Nephron progenitor cell (in vitro differentiated cells): ENCODE measurements at regions not wholly inside any gene's neighbourhood (a gene's known extent, or its start where the extent isn't known, plus 50 kb on each side); places are given as distances from the start of the nearest gene placed in this dataset.

ENCODE experiments used
- DNase-seq: peaks from one replicate; pipeline ENCODE4 v3.0.0; 2021
- H3K27ac Mint-ChIP-seq: 2 replicates; pipeline ENCODE4 v1.8.0; 2021; ENCODE audit warnings: mild to moderate bottlenecking, moderate library complexity, mixed read lengths
- H3K27me3 Mint-ChIP-seq: 2 replicates; pipeline ENCODE4 v1.8.0; 2021; ENCODE audit warnings: mild to moderate bottlenecking, low read depth, mixed read lengths; ENCODE audit not compliant: poor library complexity
- H3K36me3 Mint-ChIP-seq: 2 replicates; pipeline ENCODE4 v1.8.0; 2021; ENCODE audit warnings: low read depth, mixed read lengths
- H3K4me1 Mint-ChIP-seq: 2 replicates; pipeline ENCODE4 v1.8.0; 2021; ENCODE audit warnings: mixed read lengths
- H3K4me3 Mint-ChIP-seq: 2 replicates; pipeline ENCODE4 v1.8.0; 2021; ENCODE audit warnings: mild to moderate bottlenecking, moderate library complexity, mixed read lengths
- H3K9me3 Mint-ChIP-seq: 2 replicates; pipeline ENCODE4 v1.8.0; 2021; ENCODE audit warnings: mild to moderate bottlenecking, moderate library complexity, mixed read lengths
- TF ChIP-seq, protein P1 (sequence below): fragments of 200-600 bp; sonication (generic); IDR thresholded peaks from 2 replicates; pipeline ENCODE4 v1.5.0; 2021; ENCODE audit warnings: antibody characterized with exemption

DNA sequence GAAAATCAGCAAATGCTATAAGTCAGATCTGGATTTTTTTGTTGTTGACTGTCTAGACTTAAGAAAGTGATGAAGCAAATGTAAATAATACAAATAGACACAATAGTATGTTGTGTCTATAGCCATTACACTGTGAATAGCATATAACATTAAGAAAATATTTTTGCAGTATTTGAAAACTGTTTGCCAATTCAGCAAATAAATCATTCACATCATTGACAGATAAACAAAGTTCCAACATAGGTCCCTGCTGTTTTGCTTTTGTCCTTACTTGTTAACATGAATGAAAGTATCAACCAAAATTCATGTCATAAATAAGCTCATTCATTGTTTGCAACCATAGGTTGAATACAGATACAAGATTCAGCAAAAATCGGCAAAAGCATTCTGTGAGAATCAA, 200.5 kb downstream of the KIF20B start:
- DNase-seq: no peak
- no peak overlapping the region for H3K27ac Mint-ChIP-seq
- no peaks in the 10 kb centered on the region for H3K36me3 Mint-ChIP-seq
- H3K27me3 Mint-ChIP-seq: peaks cover 6% of the 10 kb centered on the region
- TF ChIP-seq, protein P1, sequence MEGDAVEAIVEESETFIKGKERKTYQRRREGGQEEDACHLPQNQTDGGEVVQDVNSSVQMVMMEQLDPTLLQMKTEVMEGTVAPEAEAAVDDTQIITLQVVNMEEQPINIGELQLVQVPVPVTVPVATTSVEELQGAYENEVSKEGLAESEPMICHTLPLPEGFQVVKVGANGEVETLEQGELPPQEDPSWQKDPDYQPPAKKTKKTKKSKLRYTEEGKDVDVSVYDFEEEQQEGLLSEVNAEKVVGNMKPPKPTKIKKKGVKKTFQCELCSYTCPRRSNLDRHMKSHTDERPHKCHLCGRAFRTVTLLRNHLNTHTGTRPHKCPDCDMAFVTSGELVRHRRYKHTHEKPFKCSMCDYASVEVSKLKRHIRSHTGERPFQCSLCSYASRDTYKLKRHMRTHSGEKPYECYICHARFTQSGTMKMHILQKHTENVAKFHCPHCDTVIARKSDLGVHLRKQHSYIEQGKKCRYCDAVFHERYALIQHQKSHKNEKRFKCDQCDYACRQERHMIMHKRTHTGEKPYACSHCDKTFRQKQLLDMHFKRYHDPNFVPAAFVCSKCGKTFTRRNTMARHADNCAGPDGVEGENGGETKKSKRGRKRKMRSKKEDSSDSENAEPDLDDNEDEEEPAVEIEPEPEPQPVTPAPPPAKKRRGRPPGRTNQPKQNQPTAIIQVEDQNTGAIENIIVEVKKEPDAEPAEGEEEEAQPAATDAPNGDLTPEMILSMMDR: no peak
- no peaks in the 10 kb centered on the region for H3K4me1 Mint-ChIP-seq
- no peak overlapping the region for H3K4me3 Mint-ChIP-seq
- peaks cover 2% of the 10 kb centered on the region for H3K9me3 Mint-ChIP-seq

DNA sequence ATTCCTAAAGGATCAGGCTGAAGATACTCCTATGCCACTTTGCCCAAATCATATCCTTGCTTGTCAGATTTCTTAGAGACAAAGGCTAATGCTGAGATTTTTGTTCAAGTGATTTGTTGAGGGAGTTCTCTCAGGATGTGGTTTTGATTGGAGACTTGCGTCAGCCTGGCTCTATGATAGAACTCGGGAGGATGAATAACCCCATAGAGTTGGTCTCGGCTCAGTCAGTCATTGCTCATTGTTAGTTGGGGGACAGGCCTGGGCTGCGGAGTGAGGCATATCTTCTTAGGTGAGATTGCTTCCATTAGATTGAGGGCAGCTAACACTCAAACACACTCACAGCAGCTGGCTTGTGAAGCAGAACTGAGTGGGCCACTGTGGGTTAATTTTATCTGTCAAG, 203.4 kb downstream of the KIF20B start:
- Mint-ChIP-seq H3K36me3 (no peaks in the 10 kb centered on the region), H3K4me3 (no peak overlapping the region), H3K27me3 (peaks cover 7% of the 10 kb centered on the region), H3K4me1 (no peaks in the 10 kb centered on the region), H3K9me3 (peaks cover 4% of the 10 kb centered on the region), H3K27ac (no peak overlapping the region)
- TF ChIP-seq, protein P1: no peak
- no peak for DNase-seq

DNA sequence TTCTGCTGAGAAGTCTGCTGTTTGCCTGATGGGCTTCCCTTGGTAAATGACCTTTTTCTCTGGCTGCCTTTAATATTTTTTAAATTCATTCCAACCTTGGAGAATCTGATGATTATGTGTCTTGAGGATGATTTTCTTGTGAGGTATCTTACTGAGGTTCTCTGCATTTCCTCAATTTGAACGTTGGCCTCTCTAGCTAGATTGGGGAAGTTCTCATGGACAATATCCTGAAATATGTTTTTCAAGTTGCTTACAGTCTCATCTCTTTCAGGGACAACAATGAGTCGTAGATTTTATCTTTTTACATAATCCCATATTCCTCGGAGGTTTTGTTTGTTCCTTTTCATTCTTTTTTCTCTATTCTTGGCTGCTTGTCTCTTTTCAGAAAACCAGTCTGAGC, 208.4 kb downstream of the KIF20B start:
- no peaks in the 10 kb centered on the region for H3K4me1 Mint-ChIP-seq
- H3K36me3 Mint-ChIP-seq: no peaks in the 10 kb centered on the region
- TF ChIP-seq, protein P1: no peak
- no peak overlapping the region for H3K4me3 Mint-ChIP-seq
- H3K27me3 Mint-ChIP-seq: peaks cover 7% of the 10 kb centered on the region
- peak overlapping the region; percentile 29 for H3K27ac Mint-ChIP-seq
- H3K9me3 Mint-ChIP-seq: peaks cover 4% of the 10 kb centered on the region
- DNase-seq: no peak

DNA sequence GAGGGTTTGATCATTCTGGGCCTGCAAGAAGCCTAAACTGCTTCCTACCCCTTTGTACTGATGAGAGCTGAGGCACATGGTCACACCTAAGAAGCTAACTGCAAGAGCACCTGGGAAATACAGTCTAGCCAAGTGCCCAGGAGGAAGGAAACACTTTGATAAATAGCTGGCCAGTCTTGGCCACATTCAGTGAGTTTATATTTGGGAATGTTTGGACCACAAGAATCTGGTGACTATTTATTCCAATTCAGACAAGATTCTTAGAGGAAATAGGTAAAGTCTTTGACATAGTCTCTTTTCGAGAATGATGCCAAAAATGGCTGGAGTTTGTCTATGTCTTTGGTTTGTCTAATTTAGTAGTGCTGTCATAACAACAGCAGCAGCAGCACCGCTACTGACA, 213.6 kb downstream of the KIF20B start:
- Mint-ChIP-seq H3K4me3 (no peak overlapping the region), H3K27me3 (no peaks in the 10 kb centered on the region), H3K36me3 (no peaks in the 10 kb centered on the region), H3K27ac (no peak overlapping the region), H3K9me3 (no peaks in the 10 kb centered on the region), H3K4me1 (no peaks in the 10 kb centered on the region)
- DNase-seq: no peak
- TF ChIP-seq, protein P1: no peak

DNA sequence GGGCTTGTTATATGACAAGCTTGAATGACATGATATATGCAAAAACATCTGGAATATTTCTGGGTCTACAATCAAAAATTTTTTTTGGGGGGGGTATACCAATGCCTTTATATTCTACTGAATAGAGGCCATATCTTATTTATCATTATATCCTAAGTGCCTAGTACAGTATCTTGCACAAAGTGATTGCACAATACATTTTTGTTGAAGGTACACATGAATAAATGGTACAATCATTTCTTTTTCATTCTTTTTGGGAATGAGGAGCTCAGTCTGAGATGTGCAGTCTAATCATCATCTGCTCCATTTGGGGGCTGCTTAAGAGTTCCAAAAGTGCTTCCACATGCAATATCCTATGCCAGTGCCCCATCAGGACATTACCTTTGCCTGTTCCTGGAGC, 214.6 kb downstream of the KIF20B start:
- TF ChIP-seq, protein P1: no peak
- Mint-ChIP-seq H3K36me3 (no peaks in the 10 kb centered on the region), H3K4me1 (no peaks in the 10 kb centered on the region), H3K9me3 (no peaks in the 10 kb centered on the region), H3K27me3 (no peaks in the 10 kb centered on the region), H3K4me3 (no peak overlapping the region), H3K27ac (no peak overlapping the region)
- DNase-seq: no peak

DNA sequence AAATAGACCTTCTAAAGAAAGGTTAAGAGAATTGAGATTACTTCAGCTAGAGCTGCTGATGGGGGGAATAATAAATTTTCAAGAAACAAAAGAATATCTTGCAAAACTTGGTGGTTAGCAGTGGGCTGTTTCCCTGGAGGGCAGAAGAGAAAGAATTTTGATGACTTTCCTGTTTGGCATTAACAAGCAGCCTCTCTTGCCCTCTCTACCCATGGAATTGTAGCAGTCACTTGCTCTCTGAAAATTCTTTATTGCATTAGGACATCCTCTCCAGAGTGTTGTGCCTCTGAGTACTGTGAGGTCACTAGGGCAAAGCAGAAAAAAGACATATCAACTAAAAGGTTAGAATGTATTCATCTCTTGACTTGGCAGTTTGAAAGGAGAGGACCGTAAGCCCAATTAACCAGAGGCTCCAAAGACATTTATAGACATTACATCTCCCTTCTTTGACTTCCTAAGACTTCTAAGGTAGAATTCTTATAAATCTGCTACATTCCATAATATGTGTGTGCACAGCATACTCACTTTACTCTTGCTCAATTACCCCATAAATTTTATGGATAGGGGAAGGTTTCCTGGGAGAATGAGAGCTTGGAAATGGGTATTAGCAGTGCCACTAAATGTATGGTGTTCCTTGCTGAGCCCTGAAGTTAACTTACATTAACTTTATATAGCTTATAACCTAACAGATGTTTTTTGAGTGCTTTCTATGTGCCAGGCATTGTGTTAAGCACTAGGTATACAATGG, 215.3 kb downstream of the KIF20B start:
- H3K9me3 Mint-ChIP-seq: no peaks in the 10 kb centered on the region
- no peak overlapping the region for H3K27ac Mint-ChIP-seq
- H3K27me3 Mint-ChIP-seq: no peaks in the 10 kb centered on the region
- no peak overlapping the region for H3K4me3 Mint-ChIP-seq
- TF ChIP-seq, protein P1: no peak
- no peaks in the 10 kb centered on the region for H3K4me1 Mint-ChIP-seq
- H3K36me3 Mint-ChIP-seq: no peaks in the 10 kb centered on the region
- no peak for DNase-seq
